Endometrial microvascular endothelial cells (primary cell): ENCODE measurements at regions not wholly inside any gene's neighbourhood (a gene's known extent, or its start where the extent isn't known, plus 50 kb on each side); places are given as distances from the start of the nearest gene placed in this dataset.

Source experiments
- in situ Hi-C: cut with HindIII; loops from 2 replicates; pipeline ENCODE4 v1.10.0; 2017; ENCODE audit warnings: low sequenced_read_pairs, low pct_unique_long_range_greater_than_20kb; ENCODE audit errors: inconsistent ontology term

- in situ Hi-C loops = no loop called here
These were observed 529.9 kb downstream of the NOVA1 start for GRCh38 chr14:26067786-26068459.

GRCh38 chr14:26067341-26067740 lies 530.5 kb downstream of the NOVA1 start:
- in situ Hi-C loops = no loop called here

GRCh38 chr14:26056036-26056616 lies 541.7 kb downstream of the NOVA1 start:
- in situ Hi-C loops = no loop called here

GRCh38 chr14:26032348-26032747 lies 565.5 kb downstream of the NOVA1 start:
- in situ Hi-C loops = no loop called here

- in situ Hi-C loops = no loop called here
These were observed 571.4 kb downstream of the NOVA1 start for GRCh38 chr14:26026384-26026783.

- in situ Hi-C loops = no loop called here
These were observed 573.9 kb downstream of the NOVA1 start for GRCh38 chr14:26023967-26024366.

GRCh38 chr14:26021759-26022158 lies 576.1 kb downstream of the NOVA1 start:
- in situ Hi-C loops = no loop called here

- in situ Hi-C loops = no loop called here
These were observed 580.6 kb downstream of the NOVA1 start for GRCh38 chr14:26017270-26017669.

GRCh38 chr14:26008290-26008689 lies 589.5 kb downstream of the NOVA1 start:
- in situ Hi-C loops = no loop called here

- in situ Hi-C loops = no loop called here
These were observed 593.5 kb downstream of the NOVA1 start for GRCh38 chr14:26004342-26004741.

GRCh38 chr14:25993830-25994229 lies 604.0 kb downstream of the NOVA1 start:
- in situ Hi-C loops = no loop called here

GRCh38 chr14:25988536-25988935 lies 609.3 kb downstream of the NOVA1 start:
- in situ Hi-C loops = no loop called here

- in situ Hi-C loops = no loop called here
These were observed 642.1 kb downstream of the NOVA1 start for GRCh38 chr14:25955772-25956171.

- in situ Hi-C loops = no loop called here
These were observed 644.2 kb downstream of the NOVA1 start for GRCh38 chr14:25953532-25954139.

- in situ Hi-C loops = no loop called here
These were observed 652.1 kb downstream of the NOVA1 start for GRCh38 chr14:25945746-25946145.

- in situ Hi-C loops = no loop called here
These were observed 653.8 kb downstream of the NOVA1 start for GRCh38 chr14:25944020-25944419.

- in situ Hi-C loops = no loop called here
These were observed 654.5 kb downstream of the NOVA1 start for GRCh38 chr14:25943329-25943728.

GRCh38 chr14:25942090-25942489 lies 655.7 kb downstream of the NOVA1 start:
- in situ Hi-C loops = no loop called here

- in situ Hi-C loops = no loop called here
These were observed 664.1 kb downstream of the NOVA1 start for GRCh38 chr14:25933731-25934130.

GRCh38 chr14:25929881-25930615 lies 667.8 kb downstream of the NOVA1 start:
- in situ Hi-C loops = no loop called here
